H1 (cell line): ENCODE measurements at regions not wholly inside any gene's neighbourhood (a gene's known extent, or its start where the extent isn't known, plus 50 kb on each side); places are given as distances from the start of the nearest gene placed in this dataset.

Source experiments
- CBX5 ChIP-seq: fragments of 300-800, 300-1000 bp; sonication (generic); IDR thresholded peaks from 2 replicates; pipeline ENCODE4 v1.7.1; 2016; ENCODE audit warnings: antibody characterized with exemption, low read length, low read depth
- CEBPB ChIP-seq: IDR thresholded peaks from 2 replicates; pipeline ENCODE4 v1.6.1; 2012; ENCODE audit warnings: low read depth, low read length
- CTCF ChIP-seq, 3 experiments: IDR thresholded peaks; 1 replicate in 2 of 3; 2 replicates in 1 of 3; pipeline versions ENCODE4 v1.5.1 to v1.6.1; 2011; ENCODE audit warnings: low read length in 3 of 3, mild to moderate bottlenecking in 3 of 3, inconsistent platforms in 2 of 3, low read depth in 1 of 3, moderate library complexity in 1 of 3; ENCODE audit not compliant: insufficient read depth in 1 of 3; ENCODE audit errors: control extremely low read depth in 1 of 3
- EGR1 ChIP-seq: IDR thresholded peaks from 2 replicates; pipeline ENCODE4 v1.6.1; 2011; ENCODE audit warnings: low read depth, low read length, borderline replicate concordance
- EZH2 ChIP-seq: fragments of 200-600 bp; sonication (generic); IDR thresholded peaks from 2 replicates; pipeline ENCODE4 v1.7.1; 2012; ENCODE audit warnings: low read depth, mild to moderate bottlenecking, moderate library complexity, low read length, inconsistent platforms; ENCODE audit not compliant: severe bottlenecking
- NANOG ChIP-seq: IDR thresholded peaks from 2 replicates; pipeline ENCODE4 v1.6.1; 2011; ENCODE audit warnings: low read length, low read depth, mild to moderate bottlenecking, inconsistent platforms; ENCODE audit not compliant: insufficient read depth, poor library complexity, severe bottlenecking
- POLR2A ChIP-seq, 2 experiments: IDR thresholded peaks; 1 replicate in 1 of 2; 2 replicates in 1 of 2; pipeline ENCODE4 v1.6.1; 2011; ENCODE audit warnings: low read depth in 2 of 2, low read length in 2 of 2, mild to moderate bottlenecking in 2 of 2; ENCODE audit errors: control extremely low read depth in 1 of 2
- POLR2AphosphoS5 ChIP-seq: IDR thresholded peaks from 2 replicates; pipeline ENCODE4 v1.6.1; 2011; ENCODE audit warnings: low read depth, low read length
- RFX5 ChIP-seq: IDR thresholded peaks from 2 replicates; pipeline ENCODE4 v1.6.1; 2011; ENCODE audit warnings: low read depth, low read length, improper control_type of control experiment, borderline replicate concordance
- RNF2 ChIP-seq: fragments of 200-900, 300-1000 bp; sonication (generic); IDR thresholded peaks from 2 replicates; pipeline ENCODE4 v1.7.1; 2016; ENCODE audit warnings: borderline replicate concordance, low read depth, mild to moderate bottlenecking, antibody characterized with exemption, low read length; ENCODE audit not compliant: poor library complexity, severe bottlenecking; ENCODE audit errors: missing control alignments
- RXRA ChIP-seq: IDR thresholded peaks from 2 replicates; pipeline ENCODE4 v1.6.1; 2011; ENCODE audit warnings: low read depth, mild to moderate bottlenecking, low read length, moderate library complexity; ENCODE audit not compliant: insufficient read depth
- SP2 ChIP-seq: IDR thresholded peaks from 2 replicates; pipeline ENCODE4 v1.6.1; 2012; ENCODE audit warnings: mild to moderate bottlenecking, low read length, inconsistent platforms
- YY1 ChIP-seq: IDR thresholded peaks from 2 replicates; pipeline ENCODE4 v1.6.1; 2011; ENCODE audit warnings: low read depth, mild to moderate bottlenecking, low read length
- TF ChIP-seq, protein P1 (sequence below): IDR thresholded peaks from 2 replicates; pipeline ENCODE4 v1.6.1; 2011; ENCODE audit warnings: low read depth, mild to moderate bottlenecking, low read length; ENCODE audit not compliant: insufficient read depth

GRCh38 chr17:72445055-72445991 lies 324.5 kb downstream of the SOX9 start:
- TF ChIP-seq RNF2 (no peak), POLR2AphosphoS5 (no peak), CBX5 (no peak), RFX5 (no peak), EZH2 (no peak), CTCF (IDR thresholded peaks at IDR 0.05; ENCODE audit: control extremely low read depth in 1 of 3, insufficient read depth in 1 of 3, low read depth in 1 of 3, low read length in 3 of 3) (no peak), CEBPB (no peak), POLR2A (IDR thresholded peaks at IDR 0.05; ENCODE audit: control extremely low read depth in 1 of 2, low read depth in 2 of 2, low read length in 2 of 2) (no peak), RXRA (no peak), NANOG (no peak), YY1 (no peak), EGR1 (no peak), SP2 (no peak)
- TF ChIP-seq, protein P1, sequence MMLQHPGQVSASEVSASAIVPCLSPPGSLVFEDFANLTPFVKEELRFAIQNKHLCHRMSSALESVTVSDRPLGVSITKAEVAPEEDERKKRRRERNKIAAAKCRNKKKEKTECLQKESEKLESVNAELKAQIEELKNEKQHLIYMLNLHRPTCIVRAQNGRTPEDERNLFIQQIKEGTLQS = no peak
